ENCODE measurements at regions not wholly inside any gene's neighbourhood (a gene's known extent, or its start where the extent isn't known, plus 50 kb on each side); places are given as distances from the start of the nearest gene placed in this dataset.

DNA sequence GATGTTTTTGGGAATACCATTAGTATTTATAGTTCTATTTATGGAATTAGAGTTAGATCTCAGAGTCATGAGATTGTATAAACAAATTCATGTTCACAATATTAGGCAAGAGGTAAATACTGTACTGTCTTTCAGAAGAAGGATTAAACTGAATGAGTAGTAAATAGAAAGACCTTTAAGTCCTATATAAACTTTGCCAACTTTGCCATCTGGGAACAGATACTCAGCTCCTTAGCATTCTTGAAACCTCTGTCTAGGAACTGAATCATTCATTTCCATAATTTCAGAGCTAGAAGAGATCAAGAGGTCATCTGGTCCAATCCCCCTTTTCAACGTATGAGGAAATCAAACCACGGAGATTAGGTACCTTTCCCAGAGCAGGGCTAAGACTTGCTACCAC, 141.1 kb downstream of the CAND1 start:
- no peak overlapping the region for H3K27ac ChIP-seq (ENCODE audit: low read depth, low read length)
- H3K36me3 ChIP-seq (ENCODE audit: control insufficient read depth, insufficient read depth, low read length), result no peaks in the 10 kb centered on the region
- no peak overlapping the region for H3K4me3 ChIP-seq (ENCODE audit: low read depth, low read length)
- no peaks in the 10 kb centered on the region for H3K27me3 ChIP-seq (ENCODE audit: control insufficient read depth, insufficient read depth, low read length)
- peaks cover 3% of the 10 kb centered on the region; the same call in 1 of the 2 replicates for H3K9me3 ChIP-seq (ENCODE audit: control insufficient read depth, insufficient read depth, low read depth, low read length)
- H3K4me1 ChIP-seq (ENCODE audit: control insufficient read depth, insufficient read depth, low read length), result peaks cover 9% of the 10 kb centered on the region
- no peak overlapping the region for H3K9ac ChIP-seq (ENCODE audit: low read length)

DNA sequence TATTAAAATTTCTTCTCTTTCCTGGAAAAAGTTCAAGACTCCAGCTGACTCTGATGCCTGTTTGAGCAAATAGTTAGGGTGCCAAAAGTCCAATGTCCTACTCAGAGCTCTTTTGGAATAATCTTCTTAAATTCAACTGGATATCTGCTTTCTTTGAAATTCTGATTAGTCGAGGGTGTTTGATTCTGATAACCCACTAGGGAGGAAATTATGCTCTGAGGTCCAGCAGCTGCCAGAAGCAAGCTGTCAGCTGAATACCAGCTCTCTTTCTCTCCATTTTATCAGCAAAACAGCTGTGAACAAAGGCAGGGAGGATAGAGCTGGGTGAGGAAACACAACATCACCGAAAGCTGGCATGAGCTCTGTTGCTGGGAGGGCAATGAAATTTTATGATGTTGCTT, 141.5 kb downstream of the CAND1 start:
- H3K27ac ChIP-seq (ENCODE audit: low read depth, low read length), result no peak overlapping the region
- H3K27me3 ChIP-seq (ENCODE audit: control insufficient read depth, insufficient read depth, low read length), result no peaks in the 10 kb centered on the region
- H3K9ac ChIP-seq (ENCODE audit: low read length), result no peak overlapping the region
- H3K36me3 ChIP-seq (ENCODE audit: control insufficient read depth, insufficient read depth, low read length), result no peaks in the 10 kb centered on the region
- peaks cover 9% of the 10 kb centered on the region for H3K4me1 ChIP-seq (ENCODE audit: control insufficient read depth, insufficient read depth, low read length)
- H3K4me3 ChIP-seq (ENCODE audit: low read depth, low read length), result no peak overlapping the region
- peaks cover 2% of the 10 kb centered on the region; the same call in 1 of the 2 replicates for H3K9me3 ChIP-seq (ENCODE audit: control insufficient read depth, insufficient read depth, low read depth, low read length)

DNA sequence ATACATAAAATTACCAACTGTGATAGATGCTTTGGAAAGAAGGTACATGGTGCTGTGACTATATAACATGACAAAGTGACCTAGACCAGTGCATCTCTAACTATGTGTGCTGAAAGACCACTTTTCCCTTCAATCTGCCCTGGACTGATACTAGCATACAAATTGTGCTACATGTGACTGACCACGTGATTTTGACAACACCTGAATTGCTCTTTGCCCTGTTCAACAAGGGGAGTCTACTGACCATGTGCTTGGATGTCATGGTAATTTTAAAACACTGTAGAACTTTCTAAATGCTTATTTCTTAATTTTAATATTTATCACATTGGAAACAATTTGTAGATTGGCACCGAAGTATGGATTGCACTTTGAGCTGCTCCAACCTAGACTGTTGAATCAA, 142.4 kb downstream of the CAND1 start:
- no peak overlapping the region for H3K9ac ChIP-seq (ENCODE audit: low read length)
- H3K9me3 ChIP-seq (ENCODE audit: control insufficient read depth, insufficient read depth, low read depth, low read length), result peaks cover 2% of the 10 kb centered on the region; the same call in 1 of the 2 replicates

DNA sequence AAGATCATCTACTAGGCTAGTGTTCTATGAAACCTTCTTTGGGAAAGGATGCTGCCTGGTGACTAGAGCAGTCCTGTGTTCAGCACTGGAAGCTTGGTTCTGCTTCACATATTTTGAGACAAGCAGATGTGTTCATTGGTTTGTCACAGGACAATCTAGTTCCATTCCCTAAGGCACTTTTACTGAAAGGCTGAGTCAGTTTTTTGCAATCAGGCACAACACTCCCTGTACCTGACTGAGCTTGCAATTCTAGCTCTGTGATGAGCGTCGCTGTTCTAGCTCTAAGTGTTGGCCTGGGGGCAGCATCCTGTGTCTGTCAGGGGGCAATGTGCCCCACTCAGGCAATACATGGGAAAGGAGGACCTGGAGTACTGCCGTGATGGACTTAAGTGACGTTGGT, 144.4 kb downstream of the CAND1 start:
- H3K9ac ChIP-seq (ENCODE audit: low read length), result no peak overlapping the region
- no peaks in the 10 kb centered on the region for H3K27me3 ChIP-seq (ENCODE audit: control insufficient read depth, insufficient read depth, low read length)
- H3K4me3 ChIP-seq (ENCODE audit: low read depth, low read length), result no peak overlapping the region
- H3K27ac ChIP-seq (ENCODE audit: low read depth, low read length), result no peak overlapping the region
- no peaks in the 10 kb centered on the region for H3K36me3 ChIP-seq (ENCODE audit: control insufficient read depth, insufficient read depth, low read length)
- H3K9me3 ChIP-seq (ENCODE audit: control insufficient read depth, insufficient read depth, low read depth, low read length), result peaks cover 2% of the 10 kb centered on the region; the same call in 1 of the 2 replicates
- H3K4me1 ChIP-seq (ENCODE audit: control insufficient read depth, insufficient read depth, low read length), result peaks cover 9% of the 10 kb centered on the region

More for the DNA sequence above, 142.4 kb downstream of the CAND1 start:
- Histone ChIP-seq H3K36me3 (ENCODE audit: control insufficient read depth, insufficient read depth, low read length) (no peaks in the 10 kb centered on the region), H3K27me3 (ENCODE audit: control insufficient read depth, insufficient read depth, low read length) (no peaks in the 10 kb centered on the region), H3K27ac (ENCODE audit: low read depth, low read length) (no peak overlapping the region), H3K4me3 (ENCODE audit: low read depth, low read length) (no peak overlapping the region), H3K4me1 (ENCODE audit: control insufficient read depth, insufficient read depth, low read length) (peaks cover 9% of the 10 kb centered on the region)

DNA sequence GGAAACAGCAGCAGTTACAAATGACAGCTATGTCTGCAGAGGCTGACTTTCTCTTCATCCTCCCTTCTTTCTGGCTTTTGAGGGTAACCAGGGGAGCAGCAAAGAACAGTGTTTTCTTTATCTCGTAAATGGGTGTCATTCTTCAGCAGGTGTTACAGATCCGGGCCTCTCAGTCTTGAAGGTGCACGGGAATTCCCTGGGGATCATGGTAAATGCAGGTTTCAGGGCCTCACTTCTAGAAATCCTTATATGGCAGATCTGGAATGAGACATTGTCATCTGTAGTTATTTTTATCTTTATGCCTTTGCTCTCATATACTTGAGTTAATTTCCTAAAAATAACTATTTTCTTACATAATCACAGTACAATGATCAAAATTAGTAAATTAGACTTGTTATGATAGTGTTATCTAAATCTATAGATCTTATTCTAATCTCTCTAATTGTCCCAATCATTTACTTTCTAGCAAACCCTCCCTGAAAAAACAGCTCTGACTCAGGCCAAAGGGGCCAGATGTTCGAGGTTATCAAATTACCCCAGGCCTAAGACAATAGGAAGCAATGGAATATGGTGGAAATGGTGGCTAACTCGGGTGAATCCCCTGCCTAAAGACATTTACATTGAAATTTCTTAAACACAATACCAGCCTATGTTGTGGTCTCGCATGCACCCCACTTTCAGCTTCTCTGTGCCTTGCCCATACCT, 145.0 kb downstream of the CAND1 start:
- Histone ChIP-seq H3K27me3 (ENCODE audit: control insufficient read depth, insufficient read depth, low read length) (no peaks in the 10 kb centered on the region), H3K27ac (ENCODE audit: low read depth, low read length) (no peak overlapping the region), H3K9me3 (ENCODE audit: control insufficient read depth, insufficient read depth, low read depth, low read length) (peaks cover 2% of the 10 kb centered on the region; the same call in 1 of the 2 replicates), H3K9ac (ENCODE audit: low read length) (no peak overlapping the region), H3K4me3 (ENCODE audit: low read depth, low read length) (no peak overlapping the region), H3K4me1 (ENCODE audit: control insufficient read depth, insufficient read depth, low read length) (peaks cover 11% of the 10 kb centered on the region), H3K36me3 (ENCODE audit: control insufficient read depth, insufficient read depth, low read length) (no peaks in the 10 kb centered on the region)

DNA sequence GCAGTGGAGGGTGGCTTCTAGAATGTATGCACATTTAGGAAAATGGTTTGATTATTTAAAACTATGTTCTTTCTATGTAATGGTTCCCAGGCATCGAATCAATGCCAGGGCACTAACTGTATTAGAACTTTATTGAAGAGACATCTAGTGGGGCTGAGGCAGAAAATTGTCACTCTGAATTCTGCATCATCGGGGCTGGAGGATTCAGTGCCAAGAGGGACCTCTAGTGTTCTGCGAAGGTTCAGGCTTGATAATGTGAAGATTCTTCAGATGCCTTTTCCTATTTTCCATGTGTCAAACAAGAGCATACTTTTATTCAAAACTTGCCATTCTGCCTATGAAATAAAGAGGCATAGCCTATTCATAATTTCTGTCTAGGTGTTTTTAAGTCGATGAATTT, 146.3 kb downstream of the CAND1 start:
- peaks cover 2% of the 10 kb centered on the region; the same call in 1 of the 2 replicates for H3K9me3 ChIP-seq (ENCODE audit: control insufficient read depth, insufficient read depth, low read depth, low read length)
- no peaks in the 10 kb centered on the region for H3K27me3 ChIP-seq (ENCODE audit: control insufficient read depth, insufficient read depth, low read length)
- no peaks in the 10 kb centered on the region for H3K36me3 ChIP-seq (ENCODE audit: control insufficient read depth, insufficient read depth, low read length)
- peaks cover 24% of the 10 kb centered on the region for H3K4me1 ChIP-seq (ENCODE audit: control insufficient read depth, insufficient read depth, low read length)
- no peak overlapping the region for H3K9ac ChIP-seq (ENCODE audit: low read length)
- H3K27ac ChIP-seq (ENCODE audit: low read depth, low read length), result no peak overlapping the region
- H3K4me3 ChIP-seq (ENCODE audit: low read depth, low read length), result no peak overlapping the region

DNA sequence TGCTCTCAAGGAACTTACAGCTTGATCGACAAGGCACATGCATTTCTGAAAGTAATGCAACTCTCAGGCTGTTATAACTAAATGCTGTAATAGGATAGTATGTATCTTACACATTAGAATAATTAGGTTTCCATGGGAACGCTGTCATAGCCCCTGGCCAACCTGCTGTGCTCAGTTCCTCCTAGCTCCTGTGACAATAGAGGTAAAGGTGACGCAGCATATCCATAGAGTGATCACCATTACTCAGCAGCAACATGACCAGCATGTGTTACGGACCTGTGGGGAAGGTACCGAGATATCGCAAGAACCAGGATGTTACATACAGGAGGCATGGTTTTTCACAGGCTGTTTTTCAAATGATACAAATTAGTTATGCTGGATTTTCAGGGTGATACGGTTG, 150.7 kb downstream of the CAND1 start:
- Histone ChIP-seq H3K9ac (ENCODE audit: low read length) (no peak overlapping the region), H3K27me3 (ENCODE audit: control insufficient read depth, insufficient read depth, low read length) (no peaks in the 10 kb centered on the region), H3K27ac (ENCODE audit: low read depth, low read length) (no peak overlapping the region), H3K4me1 (ENCODE audit: control insufficient read depth, insufficient read depth, low read length) (peaks cover 19% of the 10 kb centered on the region), H3K4me3 (ENCODE audit: low read depth, low read length) (no peak overlapping the region), H3K36me3 (ENCODE audit: control insufficient read depth, insufficient read depth, low read length) (no peaks in the 10 kb centered on the region), H3K9me3 (ENCODE audit: control insufficient read depth, insufficient read depth, low read depth, low read length) (no peaks in the 10 kb centered on the region)

DNA sequence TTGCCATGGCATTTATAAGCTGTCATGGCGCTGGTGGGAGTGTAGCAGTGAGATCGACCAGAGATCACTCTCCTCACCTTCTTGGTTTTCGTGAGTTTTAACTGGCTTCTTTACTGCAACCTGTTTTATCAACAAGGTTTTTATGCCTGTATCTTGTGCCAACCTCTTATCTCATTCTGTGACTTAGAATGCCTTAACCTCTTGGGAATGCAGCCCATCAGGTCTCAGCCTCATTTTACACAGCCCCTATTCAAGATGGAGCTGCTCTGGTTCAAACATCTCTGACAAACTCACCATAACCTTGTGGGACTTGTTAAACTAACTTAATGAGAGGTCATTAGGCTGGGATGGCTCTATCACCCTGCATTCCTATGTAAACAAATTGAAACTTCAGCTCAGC, 151.3 kb downstream of the CAND1 start:
- Histone ChIP-seq H3K36me3 (ENCODE audit: control insufficient read depth, insufficient read depth, low read length) (no peaks in the 10 kb centered on the region), H3K9ac (ENCODE audit: low read length) (no peak overlapping the region), H3K27ac (ENCODE audit: low read depth, low read length) (no peak overlapping the region), H3K9me3 (ENCODE audit: control insufficient read depth, insufficient read depth, low read depth, low read length) (no peaks in the 10 kb centered on the region), H3K4me3 (ENCODE audit: low read depth, low read length) (no peak overlapping the region), H3K27me3 (ENCODE audit: control insufficient read depth, insufficient read depth, low read length) (no peaks in the 10 kb centered on the region), H3K4me1 (ENCODE audit: control insufficient read depth, insufficient read depth, low read length) (peaks cover 19% of the 10 kb centered on the region)

DNA sequence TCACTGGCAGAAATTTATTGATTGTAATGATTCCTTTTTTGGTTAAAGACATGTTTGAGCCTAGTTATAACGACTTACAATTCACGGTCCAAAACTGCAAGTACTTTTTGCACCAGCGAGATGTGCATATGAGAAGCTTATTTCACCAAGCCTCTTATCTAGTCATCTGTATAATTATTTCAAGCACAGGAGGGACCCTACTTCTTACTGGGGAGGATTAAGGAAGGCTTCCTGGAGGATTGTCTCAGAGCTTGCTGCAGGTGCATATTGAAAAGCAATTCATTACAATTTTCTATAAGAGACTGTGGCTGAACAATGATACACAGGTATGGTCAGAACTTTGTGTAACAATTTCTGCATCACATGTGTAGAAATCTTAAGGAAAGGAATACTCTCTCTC, 152.9 kb downstream of the CAND1 start:
- Histone ChIP-seq H3K27ac (ENCODE audit: low read depth, low read length) (no peak overlapping the region), H3K27me3 (ENCODE audit: control insufficient read depth, insufficient read depth, low read length) (no peaks in the 10 kb centered on the region), H3K9me3 (ENCODE audit: control insufficient read depth, insufficient read depth, low read depth, low read length) (no peaks in the 10 kb centered on the region), H3K4me3 (ENCODE audit: low read depth, low read length) (no peak overlapping the region), H3K9ac (ENCODE audit: low read length) (no peak overlapping the region), H3K4me1 (ENCODE audit: control insufficient read depth, insufficient read depth, low read length) (peaks cover 22% of the 10 kb centered on the region), H3K36me3 (ENCODE audit: control insufficient read depth, insufficient read depth, low read length) (no peaks in the 10 kb centered on the region)

DNA sequence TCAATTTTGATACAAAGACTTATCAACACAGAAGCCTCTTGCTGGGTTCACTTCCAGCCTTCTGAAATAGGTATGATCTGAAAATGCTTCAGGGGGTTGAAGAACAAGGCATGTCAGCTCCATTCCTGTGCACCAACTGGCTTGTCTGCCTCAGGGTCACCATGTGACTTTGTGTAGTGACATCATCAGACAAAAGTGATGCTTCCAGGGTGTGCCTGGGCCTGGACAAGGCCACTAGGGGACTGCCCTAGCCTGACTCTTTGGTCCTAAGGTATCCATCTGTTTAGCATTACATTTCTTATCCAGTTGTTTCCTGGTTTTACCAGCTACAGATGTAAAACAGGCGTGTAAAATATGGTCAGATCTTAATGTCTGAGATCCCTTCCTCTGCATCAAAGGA, 155.6 kb downstream of the CAND1 start:
- Histone ChIP-seq H3K36me3 (ENCODE audit: control insufficient read depth, insufficient read depth, low read length) (no peaks in the 10 kb centered on the region), H3K9me3 (ENCODE audit: control insufficient read depth, insufficient read depth, low read depth, low read length) (no peaks in the 10 kb centered on the region), H3K27ac (ENCODE audit: low read depth, low read length) (no peak overlapping the region)

DNA sequence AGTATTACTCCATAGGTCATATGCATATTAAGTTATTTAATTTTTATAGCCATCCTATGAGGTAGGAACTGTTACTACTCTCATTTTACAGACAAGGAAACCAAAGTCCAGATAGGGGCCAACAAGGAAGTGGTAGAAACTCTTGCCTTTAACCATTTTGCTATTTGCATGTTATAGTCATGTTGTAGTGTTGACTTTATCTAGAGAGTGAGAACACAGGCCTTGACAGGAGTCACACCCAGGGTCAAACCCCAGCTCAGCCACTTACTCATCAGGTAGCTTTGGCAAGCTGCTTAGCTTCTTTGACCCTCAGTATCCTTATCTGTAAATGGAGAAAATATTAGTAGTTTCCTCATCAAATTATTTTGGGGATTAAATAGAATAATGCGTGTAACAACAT, 156.2 kb downstream of the CAND1 start:
- H3K4me3 ChIP-seq (ENCODE audit: low read depth, low read length), result no peak overlapping the region
- no peaks in the 10 kb centered on the region for H3K9me3 ChIP-seq (ENCODE audit: control insufficient read depth, insufficient read depth, low read depth, low read length)
- peaks cover 8% of the 10 kb centered on the region for H3K4me1 ChIP-seq (ENCODE audit: control insufficient read depth, insufficient read depth, low read length)
- H3K9ac ChIP-seq (ENCODE audit: low read length), result no peak overlapping the region
- H3K27me3 ChIP-seq (ENCODE audit: control insufficient read depth, insufficient read depth, low read length), result no peaks in the 10 kb centered on the region
- H3K27ac ChIP-seq (ENCODE audit: low read depth, low read length), result no peak overlapping the region
- no peaks in the 10 kb centered on the region for H3K36me3 ChIP-seq (ENCODE audit: control insufficient read depth, insufficient read depth, low read length)

More for the DNA sequence above, 155.6 kb downstream of the CAND1 start:
- peaks cover 14% of the 10 kb centered on the region for H3K4me1 ChIP-seq (ENCODE audit: control insufficient read depth, insufficient read depth, low read length)
- no peaks in the 10 kb centered on the region for H3K27me3 ChIP-seq (ENCODE audit: control insufficient read depth, insufficient read depth, low read length)
- no peak overlapping the region for H3K9ac ChIP-seq (ENCODE audit: low read length)
- no peak overlapping the region for H3K4me3 ChIP-seq (ENCODE audit: low read depth, low read length)

Data from HUES6 (cell line).